ENCODE measurements at regions not wholly inside any gene's neighbourhood (a gene's known extent, or its start where the extent isn't known, plus 50 kb on each side); places are given as distances from the start of the nearest gene placed in this dataset.

DNA sequence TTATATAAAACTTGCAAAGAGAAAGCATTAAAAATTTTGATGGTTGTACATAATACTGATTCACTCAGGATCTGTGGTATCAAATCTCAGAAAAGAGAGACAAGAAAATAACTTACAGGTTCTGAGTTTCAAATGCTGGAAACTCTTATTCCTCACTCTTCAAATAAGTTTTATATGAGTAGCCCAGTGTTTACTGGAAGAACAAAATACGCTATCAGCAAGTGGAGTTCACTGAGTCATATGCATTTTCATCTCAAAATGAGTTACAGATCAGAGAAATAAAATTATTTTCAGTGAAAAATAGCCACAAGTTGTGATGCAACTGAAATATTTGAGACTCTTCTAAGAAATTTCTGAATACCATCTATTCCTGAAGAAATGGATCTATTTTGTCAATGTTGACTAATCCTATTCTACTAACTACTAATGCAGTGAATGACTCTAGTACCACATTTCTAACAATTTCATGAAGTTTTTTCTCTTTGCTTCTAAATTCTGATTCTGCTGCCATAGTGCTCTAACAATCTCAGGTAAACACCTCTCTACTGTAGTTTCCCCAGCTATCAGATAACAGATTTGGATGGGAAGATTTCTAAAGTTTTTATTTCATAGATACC, 391.7 kb downstream of the ZEB2 start:
- Mint-ChIP-seq H3K36me3 (ENCODE audit: unreplicated experiment) (peaks cover 9% of the 10 kb centered on the region), H3K4me1 (ENCODE audit: unreplicated experiment) (peaks cover 16% of the 10 kb centered on the region), H3K27me3 (ENCODE audit: unreplicated experiment) (no peaks in the 10 kb centered on the region), H3K9me3 (ENCODE audit: unreplicated experiment) (peaks cover 4% of the 10 kb centered on the region), H3K4me3 (ENCODE audit: unreplicated experiment) (no peak overlapping the region), H3K27ac (ENCODE audit: unreplicated experiment) (no peak overlapping the region)
- DNase-seq (ENCODE audit: extremely low spot score, unreplicated experiment), result no peak
- TF ChIP-seq, protein P1, sequence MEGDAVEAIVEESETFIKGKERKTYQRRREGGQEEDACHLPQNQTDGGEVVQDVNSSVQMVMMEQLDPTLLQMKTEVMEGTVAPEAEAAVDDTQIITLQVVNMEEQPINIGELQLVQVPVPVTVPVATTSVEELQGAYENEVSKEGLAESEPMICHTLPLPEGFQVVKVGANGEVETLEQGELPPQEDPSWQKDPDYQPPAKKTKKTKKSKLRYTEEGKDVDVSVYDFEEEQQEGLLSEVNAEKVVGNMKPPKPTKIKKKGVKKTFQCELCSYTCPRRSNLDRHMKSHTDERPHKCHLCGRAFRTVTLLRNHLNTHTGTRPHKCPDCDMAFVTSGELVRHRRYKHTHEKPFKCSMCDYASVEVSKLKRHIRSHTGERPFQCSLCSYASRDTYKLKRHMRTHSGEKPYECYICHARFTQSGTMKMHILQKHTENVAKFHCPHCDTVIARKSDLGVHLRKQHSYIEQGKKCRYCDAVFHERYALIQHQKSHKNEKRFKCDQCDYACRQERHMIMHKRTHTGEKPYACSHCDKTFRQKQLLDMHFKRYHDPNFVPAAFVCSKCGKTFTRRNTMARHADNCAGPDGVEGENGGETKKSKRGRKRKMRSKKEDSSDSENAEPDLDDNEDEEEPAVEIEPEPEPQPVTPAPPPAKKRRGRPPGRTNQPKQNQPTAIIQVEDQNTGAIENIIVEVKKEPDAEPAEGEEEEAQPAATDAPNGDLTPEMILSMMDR (IDR thresholded peaks at IDR 0.05), result no peak

DNA sequence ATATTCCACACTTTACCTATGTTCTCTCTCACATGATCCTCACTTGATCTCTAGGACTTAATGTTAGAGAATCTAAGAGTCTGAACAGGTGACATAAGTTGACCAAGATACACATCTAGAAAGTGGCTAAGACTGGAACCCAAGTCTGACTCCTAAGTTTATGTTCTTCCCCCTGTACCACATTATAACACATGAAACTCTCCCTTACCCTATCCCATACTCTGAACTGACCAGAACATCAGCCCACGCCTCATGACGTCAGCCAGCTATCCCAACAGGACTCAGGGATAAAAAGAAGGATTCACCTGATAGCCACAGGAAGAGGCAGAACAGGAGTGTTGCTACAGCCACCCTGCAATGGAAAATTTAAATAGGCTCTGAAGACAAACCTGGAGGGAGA, 392.2 kb downstream of the ZEB2 start:
- Mint-ChIP-seq H3K36me3 (ENCODE audit: unreplicated experiment) (peaks cover 9% of the 10 kb centered on the region), H3K27ac (ENCODE audit: unreplicated experiment) (no peak overlapping the region), H3K4me1 (ENCODE audit: unreplicated experiment) (peaks cover 14% of the 10 kb centered on the region), H3K4me3 (ENCODE audit: unreplicated experiment) (no peak overlapping the region), H3K27me3 (ENCODE audit: unreplicated experiment) (no peaks in the 10 kb centered on the region), H3K9me3 (ENCODE audit: unreplicated experiment) (peaks cover 4% of the 10 kb centered on the region)
- no peak for DNase-seq (ENCODE audit: extremely low spot score, unreplicated experiment)
- TF ChIP-seq, protein P1 (IDR thresholded peaks at IDR 0.05), result no peak

DNA sequence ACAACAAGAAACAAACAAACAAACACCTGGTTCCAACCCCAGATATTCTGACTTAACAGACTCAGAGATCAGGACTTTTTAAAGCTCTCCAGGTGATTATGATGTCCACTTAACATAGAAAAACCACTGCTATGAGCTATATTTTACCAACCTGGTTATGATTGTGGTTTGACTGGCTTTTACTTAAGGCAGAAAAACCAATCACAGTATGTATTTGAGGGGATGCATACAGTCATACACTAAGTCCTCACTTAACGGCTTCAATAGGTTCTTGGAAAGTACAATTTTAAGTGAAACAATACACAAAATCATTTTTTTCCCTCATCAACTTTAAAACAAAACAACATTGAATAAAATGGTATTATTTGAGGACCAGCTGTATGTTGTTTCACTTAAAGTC, 393.6 kb downstream of the ZEB2 start:
- peaks cover 8% of the 10 kb centered on the region for H3K36me3 Mint-ChIP-seq (ENCODE audit: unreplicated experiment)

DNA sequence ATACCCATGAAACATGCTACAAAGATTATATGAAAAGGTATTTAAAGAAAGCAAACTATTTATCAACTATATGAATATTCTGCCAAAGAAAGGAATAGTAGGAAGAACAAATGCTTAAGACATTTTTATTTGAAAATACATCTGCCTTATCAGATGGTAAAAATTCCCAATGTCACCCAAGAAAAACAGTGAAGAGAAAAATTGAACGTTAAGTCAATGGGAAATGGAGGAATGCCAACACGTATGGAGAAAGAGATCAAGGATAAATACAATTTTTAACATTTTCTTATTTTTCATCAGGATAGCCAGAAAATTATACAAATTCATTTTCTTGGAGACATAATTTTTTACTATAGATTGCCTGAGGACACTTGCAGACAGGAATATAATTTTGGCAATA, 394.2 kb downstream of the ZEB2 start:
- no peaks in the 10 kb centered on the region for H3K9me3 Mint-ChIP-seq (ENCODE audit: unreplicated experiment)
- H3K36me3 Mint-ChIP-seq (ENCODE audit: unreplicated experiment), result peaks cover 6% of the 10 kb centered on the region
- no peak overlapping the region for H3K27ac Mint-ChIP-seq (ENCODE audit: unreplicated experiment)
- H3K27me3 Mint-ChIP-seq (ENCODE audit: unreplicated experiment), result no peaks in the 10 kb centered on the region
- TF ChIP-seq, protein P1 (IDR thresholded peaks at IDR 0.05), result no peak
- H3K4me3 Mint-ChIP-seq (ENCODE audit: unreplicated experiment), result no peak overlapping the region
- H3K4me1 Mint-ChIP-seq (ENCODE audit: unreplicated experiment), result no peaks in the 10 kb centered on the region
- DNase-seq (ENCODE audit: extremely low spot score, unreplicated experiment), result no peak

More for the DNA sequence above, 393.6 kb downstream of the ZEB2 start:
- H3K4me3 Mint-ChIP-seq (ENCODE audit: unreplicated experiment), result no peak overlapping the region
- DNase-seq (ENCODE audit: extremely low spot score, unreplicated experiment), result no peak
- H3K27ac Mint-ChIP-seq (ENCODE audit: unreplicated experiment), result no peak overlapping the region
- H3K4me1 Mint-ChIP-seq (ENCODE audit: unreplicated experiment), result peaks cover 3% of the 10 kb centered on the region
- TF ChIP-seq, protein P1 (IDR thresholded peaks at IDR 0.05), result no peak
- no peaks in the 10 kb centered on the region for H3K27me3 Mint-ChIP-seq (ENCODE audit: unreplicated experiment)
- H3K9me3 Mint-ChIP-seq (ENCODE audit: unreplicated experiment), result peaks cover 2% of the 10 kb centered on the region

DNA sequence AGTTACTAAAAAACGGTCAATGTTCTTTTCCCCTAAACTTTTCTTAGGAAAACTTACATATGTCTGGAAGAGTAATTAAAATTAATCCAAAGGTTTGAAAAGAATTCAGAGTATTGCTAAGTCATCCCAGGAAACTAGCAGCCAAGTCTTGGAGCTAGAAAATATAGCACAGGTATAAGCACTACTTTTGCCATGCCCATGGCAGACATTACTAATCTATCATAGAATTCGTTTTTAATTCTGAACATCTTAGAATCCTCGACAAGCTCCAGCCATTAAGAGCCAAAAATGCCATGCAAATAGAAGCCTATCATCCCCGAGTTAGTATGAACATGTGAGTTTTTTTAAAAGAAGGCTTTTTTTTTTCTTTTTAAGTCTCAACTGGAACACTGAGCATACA, 395.0 kb downstream of the ZEB2 start:
- Mint-ChIP-seq H3K4me3 (ENCODE audit: unreplicated experiment) (no peak overlapping the region), H3K36me3 (ENCODE audit: unreplicated experiment) (peaks cover 6% of the 10 kb centered on the region), H3K4me1 (ENCODE audit: unreplicated experiment) (no peaks in the 10 kb centered on the region), H3K27me3 (ENCODE audit: unreplicated experiment) (no peaks in the 10 kb centered on the region), H3K9me3 (ENCODE audit: unreplicated experiment) (no peaks in the 10 kb centered on the region), H3K27ac (ENCODE audit: unreplicated experiment) (no peak overlapping the region)
- TF ChIP-seq, protein P1 (IDR thresholded peaks at IDR 0.05), result no peak
- no peak for DNase-seq (ENCODE audit: extremely low spot score, unreplicated experiment)
